PFSK-1 (cell line): ENCODE measurements at regions not wholly inside any gene's neighbourhood (a gene's known extent, or its start where the extent isn't known, plus 50 kb on each side); places are given as distances from the start of the nearest gene placed in this dataset.

Experiments
- POLR2AphosphoS5 ChIP-seq: IDR thresholded peaks from 2 replicates; pipeline ENCODE4 v1.6.1; 2012; ENCODE audit warnings: low read depth, mild to moderate bottlenecking, control low read depth, low read length, moderate library complexity
- SIN3A ChIP-seq: IDR thresholded peaks from 2 replicates; pipeline ENCODE4 v1.6.1; 2012; ENCODE audit warnings: mild to moderate bottlenecking, low read length, moderate library complexity, borderline replicate concordance; ENCODE audit not compliant: insufficient read depth
- TF ChIP-seq, protein P1 (sequence below), 2 experiments: IDR thresholded peaks; 2 replicates each; pipeline versions ENCODE4 v1.6.1 to v1.8.0; 2011 to 2012; ENCODE audit warnings: low read depth in 2 of 2, low read length in 2 of 2, control low read depth in 1 of 2, inconsistent platforms in 1 of 2, mild to moderate bottlenecking in 1 of 2, moderate library complexity in 1 of 2; ENCODE audit not compliant: insufficient read depth in 1 of 2

DNA sequence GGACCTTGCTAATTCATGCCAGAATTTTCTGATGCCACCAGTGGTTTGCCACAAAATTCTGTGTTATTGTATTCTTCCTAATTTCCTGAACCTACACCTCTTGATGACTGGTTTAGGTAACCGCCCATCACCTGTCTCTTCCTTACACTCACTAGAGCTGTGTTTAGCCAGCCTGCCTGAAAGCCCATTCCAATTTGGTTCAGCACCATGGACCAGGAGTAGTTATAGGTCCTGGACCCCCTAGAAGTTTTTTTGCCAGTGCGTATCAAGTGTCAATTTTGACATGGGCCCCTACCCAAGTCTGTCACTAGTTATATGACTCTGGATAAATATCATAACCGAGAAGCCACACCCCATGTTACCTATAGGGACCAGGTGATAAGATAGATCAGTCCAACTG lies 94.0 kb upstream of the NAP1L1 start:
- TF ChIP-seq, protein P1, sequence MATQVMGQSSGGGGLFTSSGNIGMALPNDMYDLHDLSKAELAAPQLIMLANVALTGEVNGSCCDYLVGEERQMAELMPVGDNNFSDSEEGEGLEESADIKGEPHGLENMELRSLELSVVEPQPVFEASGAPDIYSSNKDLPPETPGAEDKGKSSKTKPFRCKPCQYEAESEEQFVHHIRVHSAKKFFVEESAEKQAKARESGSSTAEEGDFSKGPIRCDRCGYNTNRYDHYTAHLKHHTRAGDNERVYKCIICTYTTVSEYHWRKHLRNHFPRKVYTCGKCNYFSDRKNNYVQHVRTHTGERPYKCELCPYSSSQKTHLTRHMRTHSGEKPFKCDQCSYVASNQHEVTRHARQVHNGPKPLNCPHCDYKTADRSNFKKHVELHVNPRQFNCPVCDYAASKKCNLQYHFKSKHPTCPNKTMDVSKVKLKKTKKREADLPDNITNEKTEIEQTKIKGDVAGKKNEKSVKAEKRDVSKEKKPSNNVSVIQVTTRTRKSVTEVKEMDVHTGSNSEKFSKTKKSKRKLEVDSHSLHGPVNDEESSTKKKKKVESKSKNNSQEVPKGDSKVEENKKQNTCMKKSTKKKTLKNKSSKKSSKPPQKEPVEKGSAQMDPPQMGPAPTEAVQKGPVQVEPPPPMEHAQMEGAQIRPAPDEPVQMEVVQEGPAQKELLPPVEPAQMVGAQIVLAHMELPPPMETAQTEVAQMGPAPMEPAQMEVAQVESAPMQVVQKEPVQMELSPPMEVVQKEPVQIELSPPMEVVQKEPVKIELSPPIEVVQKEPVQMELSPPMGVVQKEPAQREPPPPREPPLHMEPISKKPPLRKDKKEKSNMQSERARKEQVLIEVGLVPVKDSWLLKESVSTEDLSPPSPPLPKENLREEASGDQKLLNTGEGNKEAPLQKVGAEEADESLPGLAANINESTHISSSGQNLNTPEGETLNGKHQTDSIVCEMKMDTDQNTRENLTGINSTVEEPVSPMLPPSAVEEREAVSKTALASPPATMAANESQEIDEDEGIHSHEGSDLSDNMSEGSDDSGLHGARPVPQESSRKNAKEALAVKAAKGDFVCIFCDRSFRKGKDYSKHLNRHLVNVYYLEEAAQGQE (IDR thresholded peaks at IDR 0.05; ENCODE audit: insufficient read depth in 1 of 2, low read depth in 2 of 2, low read length in 2 of 2) = peak in 1 of 2 experiments; percentile 80; a peak in 2 of 4 replicates
- TF ChIP-seq POLR2AphosphoS5 (no peak), SIN3A (no peak)
